ENCODE measurements at regions not wholly inside any gene's neighbourhood (a gene's known extent, or its start where the extent isn't known, plus 50 kb on each side); places are given as distances from the start of the nearest gene placed in this dataset.

DNA sequence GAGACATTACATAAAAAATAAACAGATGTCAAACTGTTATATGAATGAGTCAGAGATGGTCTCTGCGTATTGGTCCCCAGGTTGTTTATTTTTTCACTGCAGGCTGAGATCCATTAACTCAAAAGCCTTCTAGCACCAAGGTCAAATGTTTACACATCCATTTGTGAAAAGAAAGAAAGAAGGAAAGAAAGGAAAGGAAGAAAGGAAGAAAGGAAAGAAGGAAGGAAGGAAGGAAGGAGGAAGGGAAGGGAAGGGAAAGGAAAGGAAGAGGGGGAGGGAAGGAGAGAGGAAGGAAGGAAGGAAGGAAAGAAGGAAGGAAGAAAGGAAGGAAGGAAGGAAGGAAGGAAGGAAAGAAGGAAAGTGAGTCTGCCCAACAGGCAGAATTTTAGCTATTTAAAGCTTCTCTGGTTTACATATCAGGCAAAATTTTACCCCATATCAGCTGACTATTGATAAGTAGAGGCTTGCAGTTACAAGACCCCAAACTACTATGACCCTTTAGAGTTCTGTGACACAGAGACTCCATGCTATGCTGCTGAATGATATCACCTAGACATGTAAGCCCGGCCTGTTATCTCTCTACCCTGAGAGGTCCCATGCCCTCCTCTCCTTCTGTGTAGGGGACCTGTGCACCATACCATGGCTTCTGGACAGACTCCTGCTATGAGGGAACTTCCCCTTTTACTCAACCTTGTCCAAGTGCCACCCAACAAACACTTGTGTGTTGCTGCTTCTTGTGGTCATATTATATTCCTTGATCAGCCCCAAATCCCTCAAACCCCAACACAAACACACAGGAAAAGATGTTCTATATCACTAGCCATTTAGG is 59.0 kb downstream of the DRD1 start:
- WGBS (ENCODE audit: insufficient coverage, low coverage, low lambda C conversion rate, missing lambda C conversion rate): 31% methylated on average over 2 of the region's 2 CpGs
- no peaks in the 10 kb centered on the region for H3K27me3 ChIP-seq
- H3K4me1 ChIP-seq: no peaks in the 10 kb centered on the region
- no peak overlapping the region for H3K4me3 ChIP-seq
- H3K36me3 ChIP-seq: no peaks in the 10 kb centered on the region
- intact Hi-C loops (cut with DNase I): no loop called here
- ATAC-seq: no peak
- no peak overlapping the region for H3K27ac ChIP-seq
- no peak for TF ChIP-seq CTCF (IDR thresholded peaks at IDR 0.05)
- TF ChIP-seq POLR2A (IDR thresholded peaks at IDR 0.05): no peak
- no peak for DNase-seq
- H3K9me3 ChIP-seq: no peaks in the 10 kb centered on the region

GRCh38 chr5:175383350-175383749 is 60.6 kb downstream of the DRD1 start:
- ATAC-seq (no peak), DNase-seq (no peak)
- no peak for TF ChIP-seq CTCF (IDR thresholded peaks at IDR 0.05)
- no peak for TF ChIP-seq POLR2A (IDR thresholded peaks at IDR 0.05)
- Histone ChIP-seq H3K27me3 (no peaks in the 10 kb centered on the region), H3K36me3 (no peaks in the 10 kb centered on the region), H3K4me3 (no peak overlapping the region), H3K4me1 (no peaks in the 10 kb centered on the region), H3K9me3 (no peaks in the 10 kb centered on the region), H3K27ac (no peak overlapping the region)
- WGBS (ENCODE audit: insufficient coverage, low coverage, low lambda C conversion rate, missing lambda C conversion rate): 55% methylated on average over 4 of the region's 4 CpGs
- intact Hi-C loops (cut with DNase I): no loop called here

- DNase-seq: no peak
- Histone ChIP-seq H3K9me3 (no peaks in the 10 kb centered on the region), H3K27me3 (no peaks in the 10 kb centered on the region), H3K27ac (no peak overlapping the region), H3K4me3 (no peak overlapping the region), H3K36me3 (no peaks in the 10 kb centered on the region), H3K4me1 (no peaks in the 10 kb centered on the region)
- TF ChIP-seq POLR2A (IDR thresholded peaks at IDR 0.05) (no peak), CTCF (IDR thresholded peaks at IDR 0.05) (no peak)
- 47% methylated on average over 1 of the region's 1 CpG for WGBS (ENCODE audit: insufficient coverage, low coverage, low lambda C conversion rate, missing lambda C conversion rate)
- intact Hi-C loops (cut with DNase I): no loop called here
- ATAC-seq: no peak
These were observed 61.8 kb downstream of the DRD1 start for GRCh38 chr5:175382171-175382570.

GRCh38 chr5:175381130-175381529 is 62.9 kb downstream of the DRD1 start:
- Histone ChIP-seq H3K27ac (no peak overlapping the region), H3K27me3 (no peaks in the 10 kb centered on the region), H3K4me3 (no peak overlapping the region), H3K9me3 (no peaks in the 10 kb centered on the region), H3K4me1 (no peaks in the 10 kb centered on the region), H3K36me3 (no peaks in the 10 kb centered on the region)
- 54% methylated on average over 4 of the region's 4 CpGs for WGBS (ENCODE audit: insufficient coverage, low coverage, low lambda C conversion rate, missing lambda C conversion rate)
- DNase-seq: no peak
- intact Hi-C loops (cut with DNase I): no loop called here
- TF ChIP-seq CTCF (IDR thresholded peaks at IDR 0.05): no peak
- no peak for ATAC-seq

Measured in right lobe of liver (tissue), 6 donors.